Fibroblast of lung (primary cell): ENCODE measurements at regions not wholly inside any gene's neighbourhood (a gene's known extent, or its start where the extent isn't known, plus 50 kb on each side); places are given as distances from the start of the nearest gene placed in this dataset.

Experiments used
- DNase-seq, 2 donors: peaks; one replicate each; pipeline versions ENCODE4 v3.0.0 to v3.0.0-alpha.2; 2010; ENCODE audit warnings: low read depth in 2 of 2
- H2AFZ ChIP-seq: 2 replicates; pipeline ENCODE4 v1.5.1; 2012; ENCODE audit warnings: low read length, control low read depth, inconsistent platforms
- H3K27ac ChIP-seq: 2 replicates; pipeline ENCODE4 v1.5.1; 2011; ENCODE audit warnings: low read length, control low read depth; ENCODE audit not compliant: insufficient read depth
- H3K27me3 ChIP-seq: 2 replicates; pipeline ENCODE4 v1.5.1; 2011; ENCODE audit warnings: mild to moderate bottlenecking, low read length; ENCODE audit not compliant: control insufficient read depth, insufficient read depth
- H3K36me3 ChIP-seq: 2 replicates; pipeline ENCODE4 v1.5.1; 2011; ENCODE audit warnings: low read length; ENCODE audit not compliant: control insufficient read depth, insufficient read depth
- H3K4me1 ChIP-seq: 2 replicates; pipeline ENCODE4 v1.5.1; 2011; ENCODE audit warnings: low read length; ENCODE audit not compliant: control insufficient read depth, insufficient read depth; ENCODE audit errors: extremely low read depth
- H3K4me2 ChIP-seq: 2 replicates; pipeline ENCODE4 v1.5.1; 2011; ENCODE audit warnings: low read length, control low read depth; ENCODE audit not compliant: insufficient read depth; ENCODE audit errors: extremely low read depth
- H3K4me3 ChIP-seq, 4 experiments: fragments of 200-600 bp in 1 of 4; sonication (generic) in 1 of 4; replicated peaks in 1 of 4; 2 replicates each; pipeline ENCODE4 v1.5.1; 2011 to 2016; ENCODE audit warnings: low read length in 4 of 4, low read depth in 3 of 4, mild to moderate bottlenecking in 3 of 4, control low read depth in 2 of 4, inconsistent platforms in 1 of 4, mixed read lengths in 1 of 4; ENCODE audit not compliant: insufficient read depth in 1 of 4; ENCODE audit errors: control extremely low read depth in 1 of 4
- H3K79me2 ChIP-seq: 2 replicates; pipeline ENCODE4 v1.5.1; 2012; ENCODE audit warnings: mild to moderate bottlenecking, low read length, inconsistent platforms; ENCODE audit not compliant: control insufficient read depth, insufficient read depth
- H3K9ac ChIP-seq: 2 replicates; pipeline ENCODE4 v1.5.1; 2011; ENCODE audit warnings: mild to moderate bottlenecking, low read length, control low read depth; ENCODE audit not compliant: insufficient read depth
- H3K9me3 ChIP-seq: 2 replicates; pipeline ENCODE4 v1.5.1; 2012; ENCODE audit warnings: low read depth, low read length; ENCODE audit not compliant: control insufficient read depth, insufficient read depth
- H4K20me1 ChIP-seq: 2 replicates; pipeline ENCODE4 v1.5.1; 2011; ENCODE audit warnings: low read length; ENCODE audit not compliant: control insufficient read depth, insufficient read depth; ENCODE audit errors: extremely low read depth
- CTCF ChIP-seq, 2 donors: IDR thresholded peaks in 1 of 2; conservative IDR thresholded peaks in 1 of 2; 1 replicate in 1 of 2; 2 replicates in 1 of 2; pipeline ENCODE4 v1.5.1; 2011 to 2012; ENCODE audit warnings: low read length in 2 of 2, control low read depth in 1 of 2, inconsistent platforms in 1 of 2, low read depth in 1 of 2, mild to moderate bottlenecking in 1 of 2
- EZH2 ChIP-seq: IDR thresholded peaks from 2 replicates; pipeline ENCODE4 v1.5.1; 2012; ENCODE audit warnings: low read length, control low read depth, mild to moderate bottlenecking; ENCODE audit errors: missing control alignments

GRCh38 chr3:72276806-72277205 lies 491.9 kb upstream of the PROK2 start:
- DNase-seq, result no peak
- H3K9ac ChIP-seq, result no peak overlapping the region
- no peaks in the 10 kb centered on the region for H3K36me3 ChIP-seq
- TF ChIP-seq EZH2, result no peak
- no peak for TF ChIP-seq CTCF (conservative IDR thresholded peaks at IDR 0.05 in 1 of 2, IDR thresholded peaks at IDR 0.05 in 1 of 2; ENCODE audit: low read depth in 1 of 2, low read length in 2 of 2)
- no peak overlapping the region for H3K27ac ChIP-seq
- H3K79me2 ChIP-seq, result no peaks in the 10 kb centered on the region
- H3K27me3 ChIP-seq, result peaks cover 23% of the 10 kb centered on the region
- no peak overlapping the region for H3K4me2 ChIP-seq
- H3K4me3 ChIP-seq, result no peak overlapping the region
- H2AFZ ChIP-seq, result no peak overlapping the region
- no peaks in the 10 kb centered on the region for H3K9me3 ChIP-seq
- H3K4me1 ChIP-seq, result peaks cover 17% of the 10 kb centered on the region
- H4K20me1 ChIP-seq, result no peaks in the 10 kb centered on the region

GRCh38 chr3:72275331-72275751 lies 490.4 kb upstream of the PROK2 start:
- H3K27me3 ChIP-seq, result peaks cover 16% of the 10 kb centered on the region
- peak in 1 of 2 donors; percentile 11 for DNase-seq
- no peaks in the 10 kb centered on the region for H3K9me3 ChIP-seq
- H4K20me1 ChIP-seq, result no peaks in the 10 kb centered on the region
- H3K4me2 ChIP-seq, result no peak overlapping the region
- H3K4me1 ChIP-seq, result peaks cover 20% of the 10 kb centered on the region
- no peak overlapping the region for H3K9ac ChIP-seq
- H3K27ac ChIP-seq, result peak overlapping the region; percentile 47
- no peaks in the 10 kb centered on the region for H3K79me2 ChIP-seq
- H3K4me3 ChIP-seq, result no peak overlapping the region
- H2AFZ ChIP-seq, result no peak overlapping the region
- TF ChIP-seq CTCF (conservative IDR thresholded peaks at IDR 0.05 in 1 of 2, IDR thresholded peaks at IDR 0.05 in 1 of 2; ENCODE audit: low read depth in 1 of 2, low read length in 2 of 2), result no peak
- TF ChIP-seq EZH2, result no peak
- no peaks in the 10 kb centered on the region for H3K36me3 ChIP-seq

- peak overlapping the region; percentile 50 for H2AFZ ChIP-seq
- peaks cover 11% of the 10 kb centered on the region for H3K27me3 ChIP-seq
- peak; percentile 80 to 96 for DNase-seq
- H3K9ac ChIP-seq, result no peak overlapping the region
- TF ChIP-seq CTCF (conservative IDR thresholded peaks at IDR 0.05 in 1 of 2, IDR thresholded peaks at IDR 0.05 in 1 of 2; ENCODE audit: low read depth in 1 of 2, low read length in 2 of 2), result no peak
- no peak for TF ChIP-seq EZH2
- H3K4me3 ChIP-seq, result peak overlapping the region; percentile 10 to 34 (median 20)
- H3K36me3 ChIP-seq, result no peaks in the 10 kb centered on the region
- H3K27ac ChIP-seq, result peak overlapping the region; percentile 47
- H3K79me2 ChIP-seq, result no peaks in the 10 kb centered on the region
- H3K9me3 ChIP-seq, result no peaks in the 10 kb centered on the region
- peak overlapping the region; percentile 97 for H3K4me2 ChIP-seq
- H4K20me1 ChIP-seq, result no peaks in the 10 kb centered on the region
- peaks cover 24% of the 10 kb centered on the region for H3K4me1 ChIP-seq
Measured at GRCh38 chr3:72274493-72275330, 489.8 kb upstream of the PROK2 start.
